Activated CD4-positive, CD25-positive, alpha-beta regulatory T cell (primary cell): ENCODE measurements at regions not wholly inside any gene's neighbourhood (a gene's known extent, or its start where the extent isn't known, plus 50 kb on each side); places are given as distances from the start of the nearest gene placed in this dataset.

ENCODE experiments used
- DNase-seq, 4 experiments: peaks; one replicate each; lab custom pipeline; 2025; lab: John Stamatoyannopoulos, UW

DNA sequence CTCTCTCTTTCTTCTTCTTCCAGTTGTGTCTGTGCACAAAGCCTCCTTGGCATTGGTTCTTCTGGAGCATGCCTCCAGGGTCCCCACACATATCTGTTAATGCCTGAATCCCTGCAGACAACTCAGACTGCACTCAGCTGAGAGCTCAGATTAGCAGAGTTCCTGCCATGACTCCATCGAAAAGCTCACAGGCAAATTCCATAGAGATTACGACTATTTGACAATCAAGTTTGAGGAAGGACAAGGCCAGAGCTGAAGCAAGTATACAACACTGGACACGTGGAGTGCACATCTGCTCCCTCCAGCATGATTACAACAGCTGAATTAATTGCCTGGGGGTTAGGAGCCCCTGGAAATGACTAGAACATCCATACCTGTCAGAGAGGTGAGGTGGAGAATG is 190.7 kb downstream of the INSIG2 start:
- no peak for DNase-seq

DNA sequence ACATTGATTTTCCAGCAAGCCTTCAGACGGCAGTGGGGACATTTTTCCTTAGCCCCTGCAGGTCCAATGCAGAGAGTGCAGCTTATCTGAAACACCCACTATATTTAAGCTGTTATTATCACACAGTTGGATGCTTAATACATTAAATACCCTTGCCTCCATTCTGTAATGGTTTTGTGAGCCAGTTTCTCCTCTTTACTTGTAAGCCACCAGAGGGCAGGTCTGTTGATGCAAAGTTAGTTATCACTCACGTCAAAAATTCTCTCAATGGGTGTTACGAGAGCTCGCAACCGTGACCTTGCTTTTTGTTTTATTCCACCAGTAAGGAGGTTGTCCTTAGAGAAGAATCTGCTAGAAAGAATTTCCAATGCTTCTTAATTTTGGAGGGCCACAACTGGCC is 189.8 kb downstream of the INSIG2 start:
- DNase-seq: no peak

- no peak for DNase-seq
Observed at GRCh38 chr2:118274841-118275510, 186.7 kb downstream of the INSIG2 start.

GRCh38 chr2:118272391-118272790 is 184.1 kb downstream of the INSIG2 start:
- no peak for DNase-seq

DNA sequence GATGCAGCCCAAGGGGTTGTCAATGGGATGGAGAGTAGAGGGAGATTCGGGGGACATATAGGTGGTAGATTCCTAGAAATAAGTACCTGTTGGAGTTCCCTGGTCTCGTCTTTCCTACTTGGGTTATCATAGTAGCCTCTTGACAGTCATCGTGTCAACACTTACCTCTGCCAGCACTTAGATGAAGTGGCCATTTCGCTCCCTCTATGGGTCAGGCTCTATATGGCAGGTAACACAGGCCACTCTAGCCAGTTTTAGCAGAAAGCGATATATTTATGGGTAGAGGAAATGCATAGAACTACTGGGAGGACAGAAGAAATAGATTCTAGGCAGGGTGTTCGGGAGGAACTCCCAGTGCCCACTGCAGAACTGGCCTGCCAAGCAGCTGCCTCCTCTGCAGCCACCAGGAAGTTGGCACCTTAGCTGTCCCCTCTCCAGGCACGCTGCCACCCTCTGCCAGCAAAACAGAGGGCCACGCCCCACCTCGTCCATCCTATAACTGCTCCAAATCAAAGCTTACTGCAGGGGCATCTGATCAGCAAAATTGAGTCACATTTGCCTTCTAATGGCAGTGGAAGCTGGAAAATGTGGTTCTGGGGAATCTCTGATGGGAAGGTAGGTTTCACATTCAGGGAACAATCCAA is 181.3 kb downstream of the INSIG2 start:
- DNase-seq: no peak

GRCh38 chr2:118268268-118268667 is 180.0 kb downstream of the INSIG2 start:
- DNase-seq: no peak

GRCh38 chr2:118265873-118266455 is 177.7 kb downstream of the INSIG2 start:
- no peak for DNase-seq

- no peak for DNase-seq
Observed at GRCh38 chr2:118264232-118264990, 176.1 kb downstream of the INSIG2 start.

- DNase-seq: no peak
Observed at GRCh38 chr2:118257696-118258095, 169.4 kb downstream of the INSIG2 start.

DNA sequence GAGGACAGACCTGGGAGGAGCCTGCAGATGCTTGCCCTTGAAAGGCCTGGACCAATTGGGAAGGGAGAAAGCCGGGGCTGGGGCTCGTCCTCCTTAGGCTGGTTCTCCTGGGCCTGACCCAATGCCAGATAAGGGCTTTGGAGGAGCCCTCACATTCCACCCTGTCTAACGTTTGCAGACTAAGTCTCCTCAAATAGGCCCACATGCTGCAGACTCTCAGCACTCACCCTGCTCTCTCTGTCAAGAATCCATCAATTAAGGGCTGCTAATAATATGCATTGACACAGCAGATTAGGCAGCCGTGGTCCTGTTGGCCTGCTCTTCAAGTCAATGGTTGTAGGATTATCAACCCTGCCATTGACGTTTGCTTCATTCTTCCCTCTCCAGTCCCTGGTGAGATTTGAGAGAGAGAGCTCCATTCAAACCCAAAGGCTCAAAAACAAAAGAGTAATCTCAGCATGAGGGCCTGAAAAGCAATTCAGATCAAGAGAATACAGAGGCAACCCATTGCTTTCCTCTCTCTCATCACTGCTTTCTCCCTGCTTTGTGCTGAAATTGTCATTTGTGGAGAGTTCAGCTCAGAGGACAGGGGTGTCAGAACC is 167.6 kb downstream of the INSIG2 start:
- DNase-seq: no peak

GRCh38 chr2:118255301-118255700 is 167.0 kb downstream of the INSIG2 start:
- no peak for DNase-seq

- no peak for DNase-seq
Observed at GRCh38 chr2:118254116-118254515, 165.8 kb downstream of the INSIG2 start.

DNA sequence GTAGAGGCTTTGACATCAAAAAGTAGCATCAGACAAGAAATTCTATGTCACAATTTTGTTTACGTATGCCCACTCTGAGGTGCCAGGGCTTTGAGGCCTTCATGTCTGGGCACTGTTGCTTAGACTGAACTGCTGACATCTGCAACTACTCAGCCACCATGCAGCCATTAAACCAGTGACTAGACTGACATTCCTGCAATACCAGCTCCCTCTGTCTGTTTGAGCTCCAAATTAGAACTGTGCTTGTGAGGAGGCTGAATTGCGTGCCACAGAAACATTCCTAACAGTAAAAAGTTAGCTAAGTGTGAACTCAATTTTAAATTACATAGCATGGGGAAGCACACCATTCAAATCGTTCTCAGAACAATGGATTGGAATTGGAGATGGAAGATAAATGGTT is 163.2 kb downstream of the INSIG2 start:
- no peak for DNase-seq

DNA sequence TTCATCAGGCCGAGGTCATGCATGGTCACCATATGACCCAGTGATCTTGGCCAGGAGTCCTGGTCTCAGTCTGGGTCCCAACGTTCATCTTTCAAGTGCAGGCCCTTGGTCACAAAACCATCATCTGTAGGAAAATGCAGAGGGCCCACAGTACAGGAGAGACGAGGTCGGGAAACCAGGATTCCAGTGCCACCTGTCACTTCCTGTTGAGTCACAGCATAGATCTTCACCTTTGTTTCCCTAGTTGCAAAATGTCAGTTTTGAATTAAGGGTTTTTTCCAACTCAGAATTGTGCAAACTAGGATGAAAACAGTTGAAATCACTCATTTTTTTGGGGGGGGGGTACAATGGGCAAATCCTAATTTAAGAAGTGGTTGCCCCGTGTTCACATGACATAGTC is 162.2 kb downstream of the INSIG2 start:
- DNase-seq: no peak

DNA sequence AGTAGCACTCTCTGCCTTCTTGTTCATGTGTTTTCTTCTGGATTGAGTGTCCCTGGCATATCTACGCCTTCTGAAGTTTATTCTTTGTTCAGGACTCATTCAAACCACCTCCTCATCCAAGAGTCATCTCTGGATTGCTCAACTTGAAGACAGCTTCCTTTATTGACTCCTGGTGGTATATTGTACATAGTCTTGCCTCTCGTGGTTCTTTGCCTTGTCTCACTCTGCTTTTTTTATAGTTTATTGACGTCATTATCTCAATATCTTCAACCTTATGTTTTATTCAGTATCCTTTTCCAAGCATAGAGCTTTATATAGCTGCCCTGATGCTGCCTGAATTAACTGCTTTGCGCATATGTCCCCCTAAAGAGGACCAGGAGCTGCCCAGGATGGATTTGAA is 161.7 kb downstream of the INSIG2 start:
- DNase-seq: no peak

DNA sequence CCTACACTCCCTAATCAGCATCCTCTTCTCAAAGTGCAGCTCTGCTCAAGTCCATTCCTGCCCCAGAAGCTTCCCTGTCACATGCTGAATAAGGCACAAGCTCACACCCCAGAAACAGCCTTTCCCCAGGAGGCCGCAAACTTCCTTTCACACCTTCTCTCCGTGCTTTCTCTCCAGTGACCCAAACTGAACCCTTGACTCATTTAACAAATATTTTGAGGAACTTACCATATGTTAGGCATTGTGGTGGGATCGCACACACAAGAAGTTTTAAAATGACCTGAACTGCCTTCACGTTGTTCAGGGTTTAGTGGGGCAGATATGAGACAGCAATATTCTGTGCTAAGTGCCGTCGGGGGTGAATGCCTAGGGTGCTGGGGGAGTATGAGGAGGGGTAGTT is 161.3 kb downstream of the INSIG2 start:
- no peak for DNase-seq

GRCh38 chr2:118246726-118247125 is 158.5 kb downstream of the INSIG2 start:
- no peak for DNase-seq

- no peak for DNase-seq
Observed at GRCh38 chr2:118246079-118246478, 157.8 kb downstream of the INSIG2 start.

- DNase-seq: no peak
Observed at GRCh38 chr2:118244686-118245085, 156.4 kb downstream of the INSIG2 start.

DNA sequence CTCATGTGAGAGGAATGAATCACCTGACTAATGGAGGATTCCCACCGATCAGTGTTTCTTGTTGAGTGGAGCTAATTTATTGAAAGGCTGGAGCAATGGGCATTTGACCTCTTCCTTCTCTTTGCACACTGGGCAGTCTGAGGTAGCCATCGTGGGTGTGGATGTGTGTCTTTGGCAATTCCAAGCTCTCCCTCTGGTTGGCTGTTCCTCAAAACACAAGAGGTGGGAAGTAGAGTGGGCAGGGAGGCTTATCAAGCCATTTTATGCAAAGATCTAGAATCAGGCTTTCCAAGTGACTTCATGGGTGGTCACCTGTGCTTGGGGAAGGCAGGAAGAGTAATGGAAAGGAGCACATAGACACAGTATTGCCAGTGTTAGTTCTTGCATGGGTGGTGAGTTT is 154.8 kb downstream of the INSIG2 start:
- no peak for DNase-seq

DNA sequence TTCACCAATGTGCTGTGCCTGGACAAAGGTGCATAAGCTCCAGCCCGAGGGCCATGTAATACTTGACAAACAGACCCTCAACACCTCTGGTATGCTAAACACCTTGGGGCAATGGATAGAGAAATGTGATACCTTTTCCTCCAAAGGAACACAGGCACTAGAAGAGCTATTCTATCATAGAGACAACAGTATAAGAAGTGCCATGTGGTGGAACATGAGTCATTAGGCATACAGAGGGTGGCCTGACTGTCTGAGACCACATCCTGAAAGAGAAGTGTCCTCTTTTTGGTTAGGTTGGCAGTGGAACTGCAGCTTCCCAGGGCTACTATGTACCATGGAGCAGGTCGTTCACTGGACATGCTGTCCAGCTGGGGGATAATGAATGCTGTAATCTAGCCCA is 153.9 kb downstream of the INSIG2 start:
- no peak for DNase-seq

DNA sequence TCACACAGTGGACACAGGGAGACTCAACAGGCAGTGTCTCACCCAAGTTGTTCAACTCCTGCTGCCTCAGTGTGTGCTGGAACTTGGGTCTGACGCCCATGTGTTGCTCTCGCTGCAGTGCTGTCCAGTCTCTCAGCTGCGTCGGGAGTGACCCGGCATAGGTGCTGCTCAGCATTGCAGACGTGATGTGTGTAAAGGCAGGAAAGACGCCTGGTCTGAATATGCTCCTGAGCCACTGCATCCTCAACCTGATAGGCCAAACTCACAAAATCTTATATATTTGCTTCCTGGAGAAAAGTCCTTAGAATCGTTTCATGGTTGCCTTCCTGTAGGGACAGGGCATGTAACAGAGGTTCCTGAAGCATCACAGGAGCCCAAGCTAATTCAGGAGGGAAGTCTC is 152.9 kb downstream of the INSIG2 start:
- DNase-seq: no peak

GRCh38 chr2:118240276-118240675 is 152.0 kb downstream of the INSIG2 start:
- no peak for DNase-seq
